ENCODE measurements at regions not wholly inside any gene's neighbourhood (a gene's known extent, or its start where the extent isn't known, plus 50 kb on each side); places are given as distances from the start of the nearest gene placed in this dataset.
"Not testable (repeated sequence)": the region's sequence is repeated elsewhere in the genome, so short reads cannot be mapped to it uniquely, and the experiment has no call there.

DNA sequence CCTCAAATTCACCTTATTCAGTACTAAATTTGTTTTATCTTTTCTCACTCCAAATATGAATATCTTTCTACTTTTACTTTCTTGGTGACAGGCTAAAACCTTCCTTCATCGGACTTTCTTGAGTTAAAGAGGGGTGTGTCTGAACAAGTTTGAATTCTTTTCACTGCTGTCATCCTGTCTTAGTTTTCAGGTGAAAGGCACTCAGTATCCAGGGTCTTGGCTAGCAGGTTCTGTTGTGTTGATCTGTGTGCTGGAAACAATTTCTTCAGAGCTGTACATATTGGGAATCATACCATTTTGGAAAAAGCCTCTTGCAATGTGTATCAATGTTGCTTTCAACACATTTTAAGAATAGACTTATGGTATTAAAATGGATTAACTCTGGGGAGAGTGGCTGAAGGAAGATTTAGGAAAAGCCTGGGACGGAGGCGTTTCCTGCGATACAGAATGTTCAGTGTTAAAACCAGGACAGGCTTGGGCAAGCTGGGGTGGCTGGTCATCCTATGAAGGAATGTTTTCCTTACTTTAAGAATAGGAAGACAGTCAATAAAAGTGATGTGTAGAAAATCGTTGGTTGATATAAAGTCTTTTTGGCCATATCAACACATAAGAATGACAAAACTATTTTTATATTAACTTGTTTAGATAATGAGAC lies 350.7 kb upstream of the SPRED2 start:
- no peak for DNase-seq (ENCODE audit: low spot score in 2 of 2)
- Mint-ChIP-seq H3K36me3 (ENCODE audit: insufficient read depth) (no peaks in the 10 kb centered on the region), H3K9me3 (peaks cover 13% of the 10 kb centered on the region), H3K27me3 (no peaks in the 10 kb centered on the region), H3K4me1 (no peaks in the 10 kb centered on the region), H3K4me3 (no peak overlapping the region), H3K27ac (ENCODE audit: low read depth) (no peak overlapping the region)
- no peak for ATAC-seq (replicated peaks; ENCODE audit: extremely low read depth, poor library complexity, severe bottlenecking)

DNA sequence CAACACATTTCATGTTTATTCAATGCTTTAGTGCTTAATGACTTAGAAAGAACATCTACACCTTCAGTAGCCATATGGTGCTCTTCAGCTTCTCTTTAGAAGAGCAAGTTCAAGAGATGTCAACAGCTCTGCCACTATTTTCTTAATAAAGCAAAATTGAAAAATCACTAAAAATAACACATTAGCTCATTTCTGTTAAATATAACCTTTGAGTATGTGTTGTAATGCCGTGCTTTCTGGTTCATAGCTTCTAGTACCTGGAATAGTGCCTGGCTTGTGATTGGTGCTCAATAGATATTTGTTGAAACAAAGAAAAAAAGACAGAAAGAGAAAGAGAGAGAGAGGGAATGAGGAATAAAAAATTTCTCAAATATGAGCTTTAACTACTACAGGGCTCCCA lies 349.8 kb upstream of the SPRED2 start:
- H3K27ac Mint-ChIP-seq (ENCODE audit: low read depth) = no peak overlapping the region
- no peaks in the 10 kb centered on the region for H3K36me3 Mint-ChIP-seq (ENCODE audit: insufficient read depth)
- no peaks in the 10 kb centered on the region for H3K27me3 Mint-ChIP-seq
- DNase-seq (ENCODE audit: low spot score in 2 of 2) = no peak
- H3K9me3 Mint-ChIP-seq = peaks cover 8% of the 10 kb centered on the region
- no peak overlapping the region for H3K4me3 Mint-ChIP-seq
- no peak for ATAC-seq (replicated peaks; ENCODE audit: extremely low read depth, poor library complexity, severe bottlenecking)
- H3K4me1 Mint-ChIP-seq = no peaks in the 10 kb centered on the region

DNA sequence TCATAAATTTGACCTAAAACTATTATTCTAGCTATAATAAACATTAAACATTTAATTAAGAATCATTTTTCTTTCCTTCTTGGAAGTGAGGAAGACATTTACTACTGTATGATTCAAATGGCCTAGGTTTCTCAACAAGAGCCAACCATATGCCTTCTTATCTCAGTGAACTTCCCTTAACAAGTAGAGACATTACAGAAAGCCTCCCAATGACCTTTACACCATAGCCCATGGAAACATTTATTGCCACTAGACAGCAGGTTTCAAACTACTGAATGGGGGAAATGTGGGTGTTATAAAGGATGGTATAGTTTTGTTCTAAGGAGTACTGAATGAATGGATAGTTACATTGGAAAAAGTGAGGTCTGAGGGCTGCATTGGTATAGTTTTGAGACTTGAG lies 349.4 kb upstream of the SPRED2 start:
- DNase-seq (ENCODE audit: low spot score in 2 of 2) = no peak
- H3K9me3 Mint-ChIP-seq = peaks cover 8% of the 10 kb centered on the region
- no peak for ATAC-seq (replicated peaks; ENCODE audit: extremely low read depth, poor library complexity, severe bottlenecking)
- no peak overlapping the region for H3K4me3 Mint-ChIP-seq
- H3K4me1 Mint-ChIP-seq = no peaks in the 10 kb centered on the region
- no peaks in the 10 kb centered on the region for H3K36me3 Mint-ChIP-seq (ENCODE audit: insufficient read depth)
- no peaks in the 10 kb centered on the region for H3K27me3 Mint-ChIP-seq
- H3K27ac Mint-ChIP-seq (ENCODE audit: low read depth) = no peak overlapping the region

DNA sequence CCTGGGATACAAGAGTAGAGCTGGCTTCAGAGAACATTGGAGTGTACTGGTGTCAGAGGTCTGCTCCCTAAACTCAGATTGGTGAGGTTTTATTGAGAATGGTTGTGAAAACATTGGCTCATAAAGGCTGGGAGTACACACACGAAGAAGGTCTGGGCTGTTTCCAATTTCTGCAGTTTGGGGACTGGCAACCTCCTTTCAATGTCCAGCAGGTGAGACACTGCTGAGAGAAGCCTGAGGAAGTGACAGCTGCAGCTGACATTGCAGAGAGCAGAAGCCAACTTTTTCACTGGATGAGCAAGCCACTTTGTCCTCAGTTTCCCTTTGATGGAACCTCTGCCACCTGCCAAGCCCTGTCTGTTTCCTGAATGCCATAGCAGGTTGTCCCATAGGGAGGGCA lies 346.6 kb upstream of the SPRED2 start:
- DNase-seq (ENCODE audit: low spot score in 2 of 2) (no peak), ATAC-seq (replicated peaks; ENCODE audit: extremely low read depth, poor library complexity, severe bottlenecking) (no peak)
- Mint-ChIP-seq H3K36me3 (ENCODE audit: insufficient read depth) (no peaks in the 10 kb centered on the region), H3K4me3 (no peak overlapping the region), H3K4me1 (no peaks in the 10 kb centered on the region), H3K27ac (ENCODE audit: low read depth) (no peak overlapping the region), H3K27me3 (no peaks in the 10 kb centered on the region), H3K9me3 (no peaks in the 10 kb centered on the region)

DNA sequence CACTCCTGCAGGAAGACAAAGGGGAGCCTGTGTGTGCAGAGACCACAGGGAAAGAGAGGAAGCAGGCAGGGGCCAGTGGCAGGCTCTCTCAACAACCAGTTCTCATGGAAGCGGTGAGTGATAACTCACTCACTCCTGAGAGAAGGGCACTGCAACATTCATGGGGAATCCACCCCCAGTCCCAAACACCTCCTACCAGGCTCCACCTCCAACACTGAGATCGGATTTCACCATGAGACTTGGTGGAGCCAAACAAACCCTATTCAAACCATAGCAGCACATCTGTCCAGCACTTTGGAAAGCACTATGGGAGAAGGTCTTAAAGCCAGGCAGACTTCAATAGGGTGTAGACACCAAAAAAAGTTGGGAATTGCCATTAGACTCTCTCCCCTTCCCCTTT lies 345.7 kb upstream of the SPRED2 start:
- Mint-ChIP-seq H3K4me3 (no peak overlapping the region), H3K9me3 (no peaks in the 10 kb centered on the region), H3K27ac (ENCODE audit: low read depth) (no peak overlapping the region), H3K27me3 (no peaks in the 10 kb centered on the region), H3K36me3 (ENCODE audit: insufficient read depth) (no peaks in the 10 kb centered on the region), H3K4me1 (no peaks in the 10 kb centered on the region)
- no peak for ATAC-seq (replicated peaks; ENCODE audit: extremely low read depth, poor library complexity, severe bottlenecking)
- no peak for DNase-seq (ENCODE audit: low spot score in 2 of 2)

DNA sequence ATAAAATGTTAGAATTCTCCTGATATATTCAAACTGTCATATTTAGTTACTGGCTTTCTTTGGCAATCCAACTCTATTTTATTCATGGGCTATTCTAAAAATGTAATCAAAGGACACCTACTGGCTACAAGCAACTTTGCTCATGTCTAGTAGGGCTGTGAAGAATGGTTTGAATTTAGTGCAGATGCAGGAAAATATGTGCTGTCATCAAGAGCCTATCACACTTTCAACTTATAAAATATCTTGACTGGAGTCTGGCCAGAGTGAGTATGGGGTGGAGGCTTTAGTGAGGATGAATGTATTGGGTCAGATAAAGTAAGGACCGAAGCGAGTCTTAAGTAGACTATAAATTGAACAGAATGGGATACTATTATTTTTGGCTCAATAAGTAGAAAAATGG lies 343.4 kb upstream of the SPRED2 start:
- ATAC-seq (replicated peaks; ENCODE audit: extremely low read depth, poor library complexity, severe bottlenecking) = no peak
- Mint-ChIP-seq H3K36me3 (ENCODE audit: insufficient read depth) (no peaks in the 10 kb centered on the region), H3K4me1 (no peaks in the 10 kb centered on the region), H3K4me3 (no peak overlapping the region), H3K27ac (ENCODE audit: low read depth) (no peak overlapping the region), H3K9me3 (no peaks in the 10 kb centered on the region), H3K27me3 (no peaks in the 10 kb centered on the region)
- DNase-seq (ENCODE audit: low spot score in 2 of 2) = no peak

DNA sequence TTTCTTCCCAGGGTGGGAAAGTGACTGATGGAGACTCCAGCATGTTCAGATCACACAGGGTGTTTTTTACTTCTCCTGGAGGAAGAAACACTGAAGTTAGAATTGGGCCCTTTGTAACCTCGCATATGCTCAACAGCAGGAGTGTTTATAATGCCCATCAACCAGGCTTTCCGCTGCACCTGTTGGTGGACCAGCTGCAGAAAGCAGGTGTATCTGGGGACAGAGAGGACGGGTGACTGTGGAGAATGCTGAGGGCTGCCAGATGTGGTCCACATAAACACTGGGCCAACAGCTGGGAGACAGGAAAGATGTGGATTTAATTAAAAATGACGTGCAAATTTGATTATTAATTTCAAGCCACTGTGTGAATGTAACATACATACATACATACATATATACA lies 335.5 kb upstream of the SPRED2 start:
- Mint-ChIP-seq H3K27me3 (no peaks in the 10 kb centered on the region), H3K36me3 (ENCODE audit: insufficient read depth) (no peaks in the 10 kb centered on the region), H3K4me3 (no peak overlapping the region), H3K27ac (ENCODE audit: low read depth) (no peak overlapping the region), H3K4me1 (no peaks in the 10 kb centered on the region), H3K9me3 (no peaks in the 10 kb centered on the region)
- DNase-seq (ENCODE audit: low spot score in 2 of 2) (no peak), ATAC-seq (replicated peaks; ENCODE audit: extremely low read depth, poor library complexity, severe bottlenecking) (no peak)

DNA sequence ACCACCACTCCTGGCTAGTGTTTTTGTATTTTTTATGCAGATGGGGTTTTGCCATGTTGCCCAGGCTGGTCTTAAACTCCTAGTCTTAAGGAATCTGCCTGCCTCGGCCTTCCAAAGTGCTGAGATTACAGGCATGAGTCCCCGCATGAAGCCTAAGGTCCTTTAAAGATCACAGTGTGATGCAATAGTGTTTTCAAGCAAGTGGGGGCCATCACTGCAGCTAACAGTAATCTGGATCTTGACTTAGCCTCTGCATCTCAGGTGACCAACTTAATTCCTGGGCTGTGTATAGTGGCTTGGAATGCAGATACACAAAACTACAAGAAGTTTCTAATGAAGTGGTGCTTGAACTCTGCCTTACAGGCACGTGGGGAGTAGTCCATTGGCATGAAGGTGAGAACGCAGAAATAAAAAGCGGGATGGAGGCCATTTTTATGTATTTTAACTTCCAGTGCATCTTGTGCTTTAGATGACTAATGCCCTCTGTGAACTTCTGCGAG lies 334.4 kb upstream of the SPRED2 start:
- DNase-seq (ENCODE audit: low spot score in 2 of 2) = no peak
- H3K9me3 Mint-ChIP-seq = no peaks in the 10 kb centered on the region
- no peaks in the 10 kb centered on the region for H3K27me3 Mint-ChIP-seq
- H3K36me3 Mint-ChIP-seq (ENCODE audit: insufficient read depth) = no peaks in the 10 kb centered on the region
- H3K27ac Mint-ChIP-seq (ENCODE audit: low read depth) = no peak overlapping the region
- no peak overlapping the region for H3K4me3 Mint-ChIP-seq
- ATAC-seq (replicated peaks; ENCODE audit: extremely low read depth, poor library complexity, severe bottlenecking) = no peak
- H3K4me1 Mint-ChIP-seq = no peaks in the 10 kb centered on the region

DNA sequence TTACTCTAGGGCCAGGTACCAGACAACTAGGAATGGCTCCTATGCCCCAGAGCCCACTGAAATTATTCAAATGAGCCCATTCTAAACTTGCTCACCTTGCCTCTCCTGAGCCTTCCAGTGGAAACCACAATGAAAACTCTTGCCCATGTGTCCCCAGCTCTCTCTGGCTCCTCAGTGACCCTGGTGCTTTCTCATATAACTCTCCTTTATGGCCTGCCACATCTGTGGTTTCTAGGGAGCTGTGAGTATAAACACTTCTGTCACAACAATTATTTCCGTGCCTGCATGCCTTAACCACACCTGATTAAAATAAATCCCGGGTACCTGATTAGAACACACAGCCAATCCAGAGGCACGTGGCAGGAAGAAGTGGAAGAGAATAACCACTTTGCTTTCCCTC lies 333.0 kb upstream of the SPRED2 start:
- H3K36me3 Mint-ChIP-seq (ENCODE audit: insufficient read depth) = no peaks in the 10 kb centered on the region
- DNase-seq (ENCODE audit: low spot score in 2 of 2) (no peak), ATAC-seq (replicated peaks; ENCODE audit: extremely low read depth, poor library complexity, severe bottlenecking) (no peak)
- H3K4me1 Mint-ChIP-seq = no peaks in the 10 kb centered on the region
- H3K4me3 Mint-ChIP-seq = no peak overlapping the region
- H3K27ac Mint-ChIP-seq (ENCODE audit: low read depth) = no peak overlapping the region
- peaks cover 3% of the 10 kb centered on the region for H3K27me3 Mint-ChIP-seq
- H3K9me3 Mint-ChIP-seq = no peaks in the 10 kb centered on the region

DNA sequence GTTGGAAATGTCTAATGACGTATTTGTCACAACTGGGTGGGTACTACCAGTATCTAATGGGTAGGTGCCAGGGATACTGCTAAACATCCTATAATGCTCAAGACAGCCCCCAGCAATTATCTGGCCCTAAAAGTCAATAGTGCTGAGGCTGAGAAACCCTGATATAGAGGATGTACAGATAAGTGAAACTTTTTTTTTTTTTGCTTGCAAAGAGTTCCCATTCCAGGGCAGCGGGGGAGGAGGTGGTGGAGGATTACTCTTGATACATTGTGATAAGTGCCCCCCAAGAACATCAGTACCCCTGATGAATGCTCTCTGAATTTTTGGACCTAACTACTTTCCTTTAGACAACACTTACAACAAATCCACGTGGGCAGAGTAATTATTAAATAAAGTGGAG lies 329.7 kb upstream of the SPRED2 start:
- H3K36me3 Mint-ChIP-seq (ENCODE audit: insufficient read depth) = no peaks in the 10 kb centered on the region
- no peaks in the 10 kb centered on the region for H3K4me1 Mint-ChIP-seq
- peaks cover 8% of the 10 kb centered on the region for H3K9me3 Mint-ChIP-seq
- no peak overlapping the region for H3K27ac Mint-ChIP-seq (ENCODE audit: low read depth)
- DNase-seq (ENCODE audit: low spot score in 2 of 2) = no peak
- peaks cover 14% of the 10 kb centered on the region for H3K27me3 Mint-ChIP-seq
- H3K4me3 Mint-ChIP-seq = no peak overlapping the region
- no peak for ATAC-seq (replicated peaks; ENCODE audit: extremely low read depth, poor library complexity, severe bottlenecking)

DNA sequence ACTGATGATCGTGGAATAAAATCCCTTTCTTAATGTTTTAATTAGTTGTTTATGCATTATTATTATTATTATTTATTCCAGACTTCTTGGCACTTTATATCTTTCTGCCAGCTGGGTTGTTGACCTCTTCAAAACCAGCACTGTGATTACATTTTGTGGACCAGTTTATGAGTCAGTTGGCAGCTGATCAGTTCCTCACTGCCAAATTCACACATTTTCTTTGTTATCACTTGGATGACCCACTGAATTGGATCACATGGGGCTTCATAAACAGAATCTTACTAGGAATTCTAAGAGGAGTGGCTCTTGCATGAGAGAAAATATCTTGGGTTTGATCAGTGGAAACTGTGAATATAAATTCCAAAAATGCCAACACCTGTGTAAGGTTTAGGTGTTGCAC lies 321.8 kb upstream of the SPRED2 start:
- no peaks in the 10 kb centered on the region for H3K4me1 Mint-ChIP-seq
- no peak overlapping the region for H3K4me3 Mint-ChIP-seq
- H3K36me3 Mint-ChIP-seq (ENCODE audit: insufficient read depth) = no peaks in the 10 kb centered on the region
- H3K9me3 Mint-ChIP-seq = peaks cover 10% of the 10 kb centered on the region
- no peaks in the 10 kb centered on the region for H3K27me3 Mint-ChIP-seq
- ATAC-seq (replicated peaks; ENCODE audit: extremely low read depth, poor library complexity, severe bottlenecking) (no peak), DNase-seq (ENCODE audit: low spot score in 2 of 2) (no peak)
- no peak overlapping the region for H3K27ac Mint-ChIP-seq (ENCODE audit: low read depth)

DNA sequence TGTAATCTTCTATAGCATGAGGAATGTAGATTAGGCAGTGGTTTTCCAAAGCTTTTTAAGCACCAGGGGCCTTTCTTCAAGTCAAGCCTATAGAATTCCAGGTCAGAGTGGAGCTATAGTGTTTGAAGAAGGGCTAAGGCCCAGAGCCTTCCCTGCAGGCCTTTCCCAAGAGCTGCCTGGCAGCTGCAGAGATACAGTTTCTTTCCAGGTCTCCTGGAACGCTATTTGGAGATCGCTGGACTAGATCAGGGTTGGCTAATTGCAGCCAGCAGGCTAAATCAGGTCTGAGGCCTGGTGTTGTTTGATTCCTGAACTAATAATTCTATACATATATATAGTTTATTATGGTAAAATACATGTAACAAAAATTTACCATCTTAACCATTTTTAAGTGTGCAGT lies 319.0 kb upstream of the SPRED2 start:
- no peaks in the 10 kb centered on the region for H3K4me1 Mint-ChIP-seq
- DNase-seq (ENCODE audit: low spot score in 2 of 2) (no peak), ATAC-seq (replicated peaks; ENCODE audit: extremely low read depth, poor library complexity, severe bottlenecking) (no peak)
- H3K27me3 Mint-ChIP-seq = no peaks in the 10 kb centered on the region
- no peaks in the 10 kb centered on the region for H3K36me3 Mint-ChIP-seq (ENCODE audit: insufficient read depth)
- no peak overlapping the region for H3K4me3 Mint-ChIP-seq
- no peak overlapping the region for H3K27ac Mint-ChIP-seq (ENCODE audit: low read depth)
- no peaks in the 10 kb centered on the region for H3K9me3 Mint-ChIP-seq

DNA sequence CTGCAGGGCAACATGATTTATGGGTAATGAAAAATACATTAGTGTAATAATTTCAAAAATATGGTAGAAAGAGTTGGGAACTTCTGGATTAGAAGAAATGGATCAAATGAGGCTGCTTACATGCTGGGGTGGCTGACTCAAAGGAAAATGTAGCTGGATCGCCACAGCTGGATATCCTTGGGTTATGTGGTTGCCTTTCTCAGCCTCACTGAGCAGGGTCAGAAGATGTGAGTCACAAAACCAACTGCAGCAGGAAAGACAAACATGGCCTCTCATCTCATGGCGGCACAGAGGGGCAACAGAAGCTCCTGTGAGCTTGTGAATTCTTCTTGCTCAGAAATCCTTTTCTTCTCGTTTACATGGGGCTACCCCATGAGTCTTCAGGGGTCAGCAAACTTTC lies 317.1 kb upstream of the SPRED2 start:
- Mint-ChIP-seq H3K4me1 (no peaks in the 10 kb centered on the region), H3K36me3 (ENCODE audit: insufficient read depth) (no peaks in the 10 kb centered on the region), H3K27me3 (no peaks in the 10 kb centered on the region), H3K4me3 (no peak overlapping the region), H3K9me3 (no peaks in the 10 kb centered on the region), H3K27ac (ENCODE audit: low read depth) (peak overlapping the region; percentile 23)
- DNase-seq (ENCODE audit: low spot score in 2 of 2) (no peak), ATAC-seq (replicated peaks; ENCODE audit: extremely low read depth, poor library complexity, severe bottlenecking) (no peak)

DNA sequence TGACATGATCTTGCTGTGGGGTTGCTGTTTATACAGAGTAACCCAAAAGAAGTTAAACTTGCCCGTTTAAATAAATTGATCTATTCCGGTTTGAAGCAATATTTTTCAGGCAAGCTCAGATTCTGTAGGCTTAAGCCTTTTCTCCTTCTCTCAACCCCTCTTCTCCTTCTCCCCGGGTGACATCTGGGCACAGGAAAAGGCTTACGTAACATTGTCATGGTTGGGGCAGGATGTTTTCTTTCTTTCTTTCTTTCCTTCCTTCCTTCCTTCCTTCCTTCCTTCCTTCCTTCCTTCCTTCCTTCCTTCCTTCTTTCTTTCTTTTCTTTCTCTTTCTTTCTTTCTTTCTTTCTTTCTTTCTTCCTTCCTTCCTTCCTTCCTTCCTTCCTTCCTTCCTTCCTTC lies 315.5 kb upstream of the SPRED2 start:
- H3K36me3 Mint-ChIP-seq (ENCODE audit: insufficient read depth); H3K27ac Mint-ChIP-seq (ENCODE audit: low read depth); H3K9me3 Mint-ChIP-seq; H3K4me3 Mint-ChIP-seq; ATAC-seq (replicated peaks; ENCODE audit: extremely low read depth, poor library complexity, severe bottlenecking); H3K27me3 Mint-ChIP-seq; H3K4me1 Mint-ChIP-seq; DNase-seq (ENCODE audit: low spot score in 2 of 2): not testable (repeated sequence)
